Kidney epithelial cell (primary cell): ENCODE measurements at regions not wholly inside any gene's neighbourhood (a gene's known extent, or its start where the extent isn't known, plus 50 kb on each side); places are given as distances from the start of the nearest gene placed in this dataset.

ENCODE experiments used
- DNase-seq: peaks from one replicate; pipeline ENCODE4 v3.0.0-alpha.2; 2010; ENCODE audit warnings: low read depth
- H3K27me3 ChIP-seq: 2 replicates; pipeline ENCODE4 v1.6.0; 2011; ENCODE audit warnings: low read length; ENCODE audit not compliant: control insufficient read depth, insufficient read depth
- H3K36me3 ChIP-seq: 2 replicates; pipeline ENCODE4 v1.5.1; 2011; ENCODE audit warnings: low read length; ENCODE audit not compliant: control insufficient read depth, insufficient read depth
- H3K4me3 ChIP-seq: 2 replicates; pipeline ENCODE4 v1.5.1; 2011; ENCODE audit warnings: low read depth, mild to moderate bottlenecking, control low read depth, low read length
- TF ChIP-seq, protein P1 (sequence below): IDR thresholded peaks from 2 replicates; pipeline ENCODE4 v1.5.1; 2011; ENCODE audit warnings: mild to moderate bottlenecking, moderate library complexity, low read length, control low read depth, inconsistent platforms; ENCODE audit not compliant: insufficient read depth, poor library complexity, severe bottlenecking

DNA sequence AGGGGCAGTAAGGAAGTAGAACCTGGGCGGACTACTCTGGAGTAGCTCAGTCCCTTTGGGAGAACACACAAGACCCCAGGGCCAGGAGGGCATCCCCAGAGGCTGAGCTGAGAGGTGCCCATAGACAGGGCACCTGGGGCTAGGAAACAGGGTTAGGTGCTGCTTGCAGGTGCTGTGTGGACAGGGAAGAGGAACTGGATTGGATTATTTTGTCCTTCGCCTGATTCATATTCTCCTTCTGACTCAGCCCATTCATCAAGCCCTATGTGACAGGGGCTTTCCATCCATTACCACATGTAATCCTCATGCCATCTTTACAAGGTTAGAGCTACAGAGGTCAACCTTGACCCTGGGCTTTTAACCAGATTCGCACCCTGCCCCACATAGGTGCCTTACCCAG, 183.9 kb downstream of the C1orf94 start:
- TF ChIP-seq, protein P1, sequence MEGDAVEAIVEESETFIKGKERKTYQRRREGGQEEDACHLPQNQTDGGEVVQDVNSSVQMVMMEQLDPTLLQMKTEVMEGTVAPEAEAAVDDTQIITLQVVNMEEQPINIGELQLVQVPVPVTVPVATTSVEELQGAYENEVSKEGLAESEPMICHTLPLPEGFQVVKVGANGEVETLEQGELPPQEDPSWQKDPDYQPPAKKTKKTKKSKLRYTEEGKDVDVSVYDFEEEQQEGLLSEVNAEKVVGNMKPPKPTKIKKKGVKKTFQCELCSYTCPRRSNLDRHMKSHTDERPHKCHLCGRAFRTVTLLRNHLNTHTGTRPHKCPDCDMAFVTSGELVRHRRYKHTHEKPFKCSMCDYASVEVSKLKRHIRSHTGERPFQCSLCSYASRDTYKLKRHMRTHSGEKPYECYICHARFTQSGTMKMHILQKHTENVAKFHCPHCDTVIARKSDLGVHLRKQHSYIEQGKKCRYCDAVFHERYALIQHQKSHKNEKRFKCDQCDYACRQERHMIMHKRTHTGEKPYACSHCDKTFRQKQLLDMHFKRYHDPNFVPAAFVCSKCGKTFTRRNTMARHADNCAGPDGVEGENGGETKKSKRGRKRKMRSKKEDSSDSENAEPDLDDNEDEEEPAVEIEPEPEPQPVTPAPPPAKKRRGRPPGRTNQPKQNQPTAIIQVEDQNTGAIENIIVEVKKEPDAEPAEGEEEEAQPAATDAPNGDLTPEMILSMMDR, result no peak
- Histone ChIP-seq H3K27me3 (no peaks in the 10 kb centered on the region), H3K36me3 (no peaks in the 10 kb centered on the region), H3K4me3 (no peak overlapping the region)
- DNase-seq, result no peak

DNA sequence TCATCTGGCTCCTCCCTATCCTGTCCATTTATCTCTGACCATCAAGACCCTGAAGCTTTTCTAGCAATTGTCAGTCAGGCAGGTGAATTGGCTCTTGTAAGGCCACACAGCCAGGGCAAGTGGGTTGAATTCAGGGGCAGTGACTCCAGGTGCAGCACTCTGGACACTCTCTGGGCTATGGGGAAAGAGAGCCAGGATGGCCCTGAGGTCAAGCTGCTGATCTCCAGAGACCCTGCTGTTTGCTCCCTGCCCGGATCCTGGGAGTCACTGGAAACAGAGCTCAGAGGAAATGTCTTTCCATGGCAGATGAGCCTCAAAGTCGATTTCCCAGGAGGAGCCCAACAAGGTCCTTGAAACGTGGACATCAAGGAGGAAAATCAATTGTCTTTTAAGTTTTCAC, 184.4 kb downstream of the C1orf94 start:
- Histone ChIP-seq H3K36me3 (no peaks in the 10 kb centered on the region), H3K4me3 (no peak overlapping the region), H3K27me3 (no peaks in the 10 kb centered on the region)
- no peak for DNase-seq
- TF ChIP-seq, protein P1, result no peak

DNA sequence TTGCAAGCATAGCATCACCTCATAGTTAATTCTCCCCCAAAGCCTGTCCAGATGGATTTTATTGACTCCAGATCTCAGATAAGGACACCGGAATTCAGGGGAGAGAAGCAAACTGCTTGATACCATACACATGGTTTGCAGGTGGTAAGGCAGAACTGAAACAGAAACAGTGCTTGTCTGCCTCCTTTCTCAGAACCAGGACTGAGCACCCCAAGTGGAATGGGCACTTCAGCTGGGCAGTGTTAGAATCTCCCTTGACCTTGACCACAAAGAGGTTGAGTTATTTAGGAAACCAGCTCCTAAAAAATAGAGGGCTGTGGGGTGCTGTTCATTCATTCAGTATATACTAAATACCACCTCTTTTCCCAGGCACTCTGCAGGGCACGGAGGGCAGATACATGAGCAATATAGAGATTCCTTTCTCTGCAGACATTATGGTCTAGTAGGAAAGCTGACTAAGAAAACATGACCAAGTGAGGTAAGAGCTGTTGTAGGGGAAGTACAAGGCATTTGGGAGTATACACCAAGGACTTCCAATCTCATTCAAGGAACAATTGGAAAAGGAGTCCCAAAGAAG, 185.2 kb downstream of the C1orf94 start:
- Histone ChIP-seq H3K4me3 (no peak overlapping the region), H3K36me3 (no peaks in the 10 kb centered on the region), H3K27me3 (no peaks in the 10 kb centered on the region)
- DNase-seq, result no peak
- TF ChIP-seq, protein P1, result no peak

- Histone ChIP-seq H3K4me3 (no peak overlapping the region), H3K36me3 (no peaks in the 10 kb centered on the region), H3K27me3 (no peaks in the 10 kb centered on the region)
- no peak for DNase-seq
- TF ChIP-seq, protein P1, result no peak
These were observed 186.2 kb downstream of the C1orf94 start for GRCh38 chr1:34362949-34363348.

GRCh38 chr1:34363447-34363846, 186.7 kb downstream of the C1orf94 start:
- Histone ChIP-seq H3K27me3 (no peaks in the 10 kb centered on the region), H3K4me3 (no peak overlapping the region), H3K36me3 (no peaks in the 10 kb centered on the region)
- TF ChIP-seq, protein P1, result no peak
- no peak for DNase-seq

- H3K4me3 ChIP-seq, result no peak overlapping the region
- TF ChIP-seq, protein P1, result no peak
- DNase-seq, result no peak
- no peaks in the 10 kb centered on the region for H3K27me3 ChIP-seq
- no peaks in the 10 kb centered on the region for H3K36me3 ChIP-seq
These were observed 187.2 kb downstream of the C1orf94 start for GRCh38 chr1:34363915-34364314.
